MV-4-11 (cell line): ENCODE measurements at regions not wholly inside any gene's neighbourhood (a gene's known extent, or its start where the extent isn't known, plus 50 kb on each side); places are given as distances from the start of the nearest gene placed in this dataset.

Source experiments
- DNase-seq: peaks from one replicate; lab custom pipeline; 2025; lab: John Stamatoyannopoulos, UW

DNA sequence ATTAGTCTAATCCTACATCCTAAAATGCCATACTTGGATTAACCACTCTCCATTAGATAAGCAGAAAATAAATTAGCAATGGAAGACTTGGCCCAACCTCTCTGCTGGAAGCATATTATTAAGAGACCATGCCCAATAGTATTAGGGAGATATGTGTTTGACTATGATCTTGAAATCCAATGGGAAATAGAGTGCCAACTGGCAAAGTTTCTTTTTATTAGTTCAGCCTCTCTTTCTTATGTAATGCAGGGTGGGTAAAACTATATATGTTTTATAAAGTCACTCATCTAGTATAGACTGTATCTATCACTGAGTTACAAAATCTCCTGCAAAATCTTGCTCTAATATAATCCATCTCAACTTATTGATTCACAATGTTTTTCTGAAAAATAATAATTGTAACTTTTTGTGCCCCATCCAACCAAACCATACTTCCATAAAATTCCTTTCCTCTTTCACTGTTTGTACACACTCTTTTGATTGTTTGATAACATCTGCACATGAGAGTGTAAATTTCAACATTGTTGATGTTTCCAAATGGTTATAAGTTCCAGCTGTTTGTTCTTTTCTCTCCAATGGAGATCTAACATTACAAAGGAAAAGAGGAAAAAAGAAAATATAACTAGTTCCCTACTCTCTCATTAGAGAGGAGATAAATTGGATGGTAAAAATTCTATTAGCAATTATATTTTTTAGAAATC, 408.1 kb upstream of the ADGRL2 start:
- DNase-seq, result no peak

DNA sequence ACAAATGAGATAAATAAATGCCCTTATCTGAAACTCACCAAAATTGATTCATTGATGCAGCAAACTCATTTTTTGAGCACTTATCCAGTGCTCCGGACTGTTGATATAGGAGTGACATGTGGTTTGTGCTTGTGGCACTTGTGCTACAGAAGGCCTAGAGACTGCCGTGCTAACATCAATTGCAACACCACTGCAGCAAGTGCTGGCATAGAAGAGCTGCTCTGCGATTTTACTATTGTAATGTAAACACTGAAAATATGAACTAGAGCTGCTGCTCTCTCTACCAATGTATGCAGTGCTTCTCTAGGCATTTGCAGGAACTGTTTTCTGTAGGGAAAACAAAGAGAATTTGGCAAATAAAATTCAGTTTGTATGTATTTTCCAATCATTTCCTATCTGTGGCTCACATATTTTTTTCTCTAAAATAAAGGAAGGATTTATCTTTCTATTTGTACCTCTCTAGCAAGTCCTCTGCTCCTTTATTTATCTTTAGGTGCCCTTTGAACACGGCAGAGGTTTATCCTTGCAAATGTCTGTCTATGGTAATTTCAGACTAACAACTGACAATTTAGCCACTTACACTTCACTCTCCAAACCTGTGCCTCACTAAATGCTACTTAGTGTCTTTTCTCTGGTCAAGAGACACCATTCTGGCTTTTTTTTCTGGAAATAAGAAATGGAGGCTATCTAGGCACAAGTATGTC, 409.5 kb upstream of the ADGRL2 start:
- DNase-seq, result peak; percentile 0

DNA sequence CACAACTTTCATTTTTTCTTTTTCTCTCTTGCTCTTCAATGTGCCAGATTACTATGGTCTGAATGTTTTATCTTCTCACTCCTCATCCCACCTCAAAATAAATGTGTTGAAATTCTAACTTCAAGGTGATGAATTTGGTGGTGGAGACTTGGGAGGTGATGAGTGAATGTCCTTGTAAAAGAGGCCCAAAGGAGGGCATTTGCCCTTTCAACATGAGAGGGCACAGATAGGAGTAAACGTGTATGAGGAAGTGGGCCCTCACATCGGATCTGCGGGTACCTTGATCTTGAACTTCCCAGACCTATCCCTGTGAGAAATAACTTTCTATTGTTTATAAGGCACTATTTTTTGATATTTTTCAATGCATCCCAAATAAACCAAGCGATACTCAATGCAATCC, 412.3 kb upstream of the ADGRL2 start:
- DNase-seq, result no peak

DNA sequence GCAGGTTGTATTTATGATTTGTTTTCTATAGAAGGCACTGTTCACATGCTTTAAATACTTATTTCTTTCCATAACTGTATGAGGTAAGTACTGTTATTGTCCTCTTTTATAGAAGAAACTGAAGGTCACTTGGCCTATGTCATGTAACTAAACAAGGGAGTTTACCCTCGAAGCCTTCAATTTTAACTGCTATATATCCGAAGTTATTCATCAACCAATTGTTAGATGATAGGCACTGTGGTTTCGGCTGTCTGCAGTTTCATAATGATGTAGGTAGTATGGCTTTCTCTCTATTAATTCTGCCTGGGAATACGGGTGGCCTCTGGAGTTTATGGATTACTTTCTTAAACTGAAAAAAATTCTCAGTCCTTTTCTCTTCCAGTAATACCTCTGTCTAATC, 413.3 kb upstream of the ADGRL2 start:
- DNase-seq, result no peak

DNA sequence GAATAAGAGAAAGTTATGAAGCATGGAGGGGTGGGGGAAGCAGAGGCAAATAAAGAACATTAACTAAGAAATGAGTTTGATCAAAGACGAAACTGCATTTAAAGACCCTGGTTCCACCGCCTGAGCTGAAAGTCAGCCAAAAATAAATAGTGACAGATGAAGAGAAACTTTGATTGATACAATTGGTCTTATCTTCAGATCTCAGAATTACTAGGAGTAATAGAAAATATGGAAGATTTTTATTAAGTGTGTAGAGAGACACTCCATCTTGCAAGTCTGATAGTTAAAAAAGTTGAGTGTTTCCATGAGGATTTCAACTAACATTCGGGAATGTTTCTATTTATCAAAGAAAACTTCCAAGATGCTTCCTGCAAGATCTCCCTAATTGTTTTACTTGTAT, 418.2 kb upstream of the ADGRL2 start:
- DNase-seq, result no peak

DNA sequence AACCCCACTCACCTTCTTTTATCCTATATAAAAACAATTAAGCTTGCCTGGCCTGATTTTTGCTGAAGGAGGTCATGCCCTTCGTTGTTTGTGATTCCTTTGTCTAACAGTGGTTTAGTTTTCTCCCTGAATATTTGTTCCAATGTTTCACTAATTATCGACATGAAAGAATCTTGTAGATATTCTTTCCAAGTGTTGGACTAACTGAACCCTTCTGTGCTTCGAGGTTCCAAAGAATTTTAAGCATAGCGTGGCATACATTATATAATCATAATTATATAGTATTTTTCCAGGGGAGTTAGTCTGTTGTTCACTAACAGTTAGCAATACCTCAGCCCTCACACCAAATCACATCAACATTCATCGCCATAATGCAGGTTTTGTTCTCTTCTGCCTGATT, 418.9 kb upstream of the ADGRL2 start:
- DNase-seq, result no peak

DNA sequence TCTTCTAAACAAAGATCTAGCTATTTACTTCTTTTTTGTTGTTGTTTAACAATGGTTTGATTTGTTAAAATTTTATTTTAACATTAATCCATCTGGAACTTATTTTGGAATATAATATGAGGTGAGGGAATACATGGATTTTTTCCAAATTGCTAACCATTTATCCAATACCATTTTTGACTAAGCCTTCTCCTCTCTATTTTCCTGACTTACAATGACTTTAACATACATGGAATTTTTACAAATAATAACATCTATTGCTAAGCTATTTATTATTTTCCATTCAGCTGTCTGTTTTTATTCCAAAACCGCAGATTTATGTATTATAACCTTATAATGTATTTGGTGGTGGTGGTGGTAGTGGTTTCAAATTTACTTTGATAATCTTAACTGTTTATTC, 420.3 kb upstream of the ADGRL2 start:
- DNase-seq, result no peak

DNA sequence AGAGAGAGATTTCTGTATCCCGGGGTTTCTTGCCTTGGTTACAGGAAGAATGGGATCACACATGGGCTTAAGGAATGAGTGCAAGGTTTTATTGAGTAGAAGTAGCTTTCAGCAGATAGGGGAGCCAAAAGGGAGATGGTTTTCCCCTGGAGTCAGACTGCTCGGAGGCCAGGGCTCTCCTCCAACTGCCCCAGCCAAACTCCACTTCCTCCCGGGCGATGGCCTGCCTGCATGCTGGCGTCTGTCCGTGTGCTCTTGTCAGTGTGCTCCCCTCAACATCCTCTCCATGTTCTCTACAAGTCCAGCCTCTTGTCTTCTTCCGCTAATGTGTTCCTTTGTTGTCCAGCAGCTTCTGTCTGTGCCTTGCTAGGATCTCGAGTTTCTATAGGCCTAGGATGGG, 421.3 kb upstream of the ADGRL2 start:
- no peak for DNase-seq

DNA sequence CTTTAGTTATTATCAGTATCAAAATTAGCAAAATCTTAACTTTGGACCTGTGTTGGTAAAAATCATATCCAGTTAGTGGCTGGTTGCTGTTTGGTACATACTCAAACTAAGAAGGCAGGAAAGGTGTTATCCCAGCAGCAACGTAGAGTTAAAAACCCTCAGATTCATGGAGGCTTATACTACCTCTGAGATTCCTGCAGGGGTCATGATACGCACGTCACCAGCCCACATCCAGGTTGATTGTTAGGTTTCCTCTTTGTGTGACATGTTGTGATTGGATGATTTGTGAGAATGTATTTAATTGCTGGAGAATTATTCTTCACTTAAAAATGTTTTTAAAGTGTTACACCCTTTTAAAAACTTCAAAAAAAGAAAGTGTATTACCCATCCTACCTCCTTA, 423.3 kb upstream of the ADGRL2 start:
- no peak for DNase-seq

DNA sequence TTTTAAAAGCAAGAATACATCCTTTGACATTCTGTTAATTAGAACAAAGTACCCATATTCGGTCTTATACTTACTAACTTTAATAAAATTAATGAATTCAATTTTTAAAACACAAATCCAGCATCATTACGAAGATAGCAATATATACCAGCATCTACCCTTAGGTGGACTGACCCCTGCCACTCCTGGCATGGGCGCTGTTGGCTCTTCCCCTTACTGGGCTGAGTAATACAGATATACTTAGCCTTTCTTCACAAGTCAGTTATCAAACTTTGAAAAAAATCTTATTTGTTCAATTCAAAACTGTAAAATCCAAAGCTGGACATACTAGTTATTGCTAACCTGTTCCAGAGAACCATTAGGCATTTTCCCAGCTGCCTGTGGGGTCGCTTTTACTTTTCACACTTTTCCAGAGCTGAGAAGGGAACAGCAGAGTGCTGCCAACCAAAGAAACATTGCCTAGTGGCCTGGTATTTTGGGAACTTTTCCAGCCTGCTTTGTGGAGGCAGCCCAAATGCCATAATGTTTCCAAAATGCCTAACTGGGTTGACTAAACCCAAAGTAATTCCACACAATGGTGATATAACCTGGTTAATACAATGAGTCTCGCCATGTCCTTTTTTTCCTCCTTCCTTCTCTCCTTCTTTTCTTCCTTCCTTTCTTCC, 424.7 kb upstream of the ADGRL2 start:
- DNase-seq, result no peak

DNA sequence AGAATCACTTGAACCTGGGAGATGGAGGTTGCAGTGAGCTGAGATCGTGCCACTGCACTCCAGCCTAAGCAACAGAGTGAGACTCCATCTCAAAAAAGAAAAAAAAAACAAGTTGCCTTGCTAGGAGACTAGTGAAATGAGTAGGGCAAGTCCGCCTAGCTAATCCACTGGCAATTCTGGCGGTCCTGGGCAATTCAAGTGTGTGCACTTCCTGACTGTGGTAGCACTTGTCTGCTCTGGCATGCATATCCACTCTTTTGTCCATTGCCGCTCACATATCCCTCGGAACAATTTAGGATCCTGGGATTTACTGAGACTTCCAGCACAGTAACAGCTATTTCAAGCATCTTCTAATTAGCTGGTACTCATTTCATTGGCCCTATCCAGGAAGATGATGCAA, 426.3 kb upstream of the ADGRL2 start:
- no peak for DNase-seq

DNA sequence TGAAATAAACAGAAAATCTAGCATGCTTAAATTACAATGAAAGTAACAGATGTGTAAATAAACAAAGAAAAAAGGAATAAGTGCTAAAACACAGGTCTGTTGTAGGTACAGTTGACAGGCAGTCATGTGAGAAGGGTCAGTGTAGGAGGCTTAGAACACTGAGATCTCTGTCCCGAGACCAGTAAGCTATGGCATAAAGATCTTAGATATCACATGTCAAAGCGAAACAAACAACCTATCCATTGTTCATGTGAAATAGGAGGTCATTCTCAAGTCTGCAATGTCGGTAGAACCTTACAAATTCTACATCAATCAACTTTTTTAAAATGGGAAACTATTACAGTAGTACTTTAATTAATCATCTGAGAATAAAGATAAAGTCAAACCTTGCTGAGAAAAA, 428.9 kb upstream of the ADGRL2 start:
- no peak for DNase-seq

DNA sequence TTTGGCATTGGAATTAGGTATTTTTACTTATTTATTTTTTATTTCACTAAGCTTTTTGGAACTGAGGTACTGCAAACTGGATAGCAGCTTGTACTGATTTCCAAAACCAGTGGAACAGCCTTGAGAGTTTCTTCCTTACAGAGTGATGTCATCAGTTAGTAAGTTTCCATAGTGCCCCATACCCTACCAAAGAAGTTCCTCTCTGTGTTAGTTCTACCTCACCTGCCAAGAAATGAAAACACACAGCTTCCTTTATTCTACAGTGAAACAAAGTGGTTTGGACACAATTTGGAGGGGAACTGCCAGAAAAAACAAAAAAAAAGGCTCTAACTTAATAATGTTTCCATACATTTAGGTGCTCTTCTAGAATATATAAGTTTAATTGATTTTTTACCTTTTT, 430.9 kb upstream of the ADGRL2 start:
- DNase-seq, result no peak

DNA sequence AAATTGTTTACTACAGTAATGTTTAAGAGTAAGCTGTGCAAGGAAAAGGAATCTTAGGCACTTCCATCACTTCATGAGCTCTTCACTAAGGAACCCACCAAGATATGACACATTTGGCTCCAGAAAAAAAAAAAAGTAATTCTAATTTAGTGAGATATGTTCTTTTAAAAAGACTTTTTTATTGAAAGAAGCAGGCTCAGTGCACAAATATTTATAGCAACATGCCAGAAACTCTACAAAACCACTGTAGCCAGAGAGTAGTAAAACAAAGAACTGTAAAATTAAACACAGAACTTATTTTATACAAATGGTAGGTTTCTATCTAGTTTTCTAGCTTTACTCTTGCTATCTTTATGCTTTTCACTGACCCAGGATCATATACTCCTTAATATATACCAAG, 434.6 kb upstream of the ADGRL2 start:
- DNase-seq, result no peak

DNA sequence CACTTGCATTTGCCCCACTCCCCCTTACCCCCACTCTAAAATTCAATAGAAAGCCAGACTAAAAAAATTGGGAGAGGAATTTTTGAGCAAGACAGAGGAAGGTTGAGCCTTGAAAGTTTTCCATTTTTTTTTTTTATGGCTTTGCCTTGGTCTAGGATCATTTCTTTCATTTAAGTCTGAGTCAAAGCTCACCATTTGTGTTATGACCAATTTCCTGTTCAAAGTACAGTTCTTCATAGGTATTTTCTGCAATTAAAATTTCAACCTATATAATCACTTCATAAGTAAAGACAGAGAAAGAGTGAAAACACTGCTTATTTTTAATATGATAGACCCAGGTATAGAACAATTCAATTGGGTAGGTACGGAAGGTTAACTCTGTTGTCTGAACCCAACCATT, 436.6 kb upstream of the ADGRL2 start:
- no peak for DNase-seq

DNA sequence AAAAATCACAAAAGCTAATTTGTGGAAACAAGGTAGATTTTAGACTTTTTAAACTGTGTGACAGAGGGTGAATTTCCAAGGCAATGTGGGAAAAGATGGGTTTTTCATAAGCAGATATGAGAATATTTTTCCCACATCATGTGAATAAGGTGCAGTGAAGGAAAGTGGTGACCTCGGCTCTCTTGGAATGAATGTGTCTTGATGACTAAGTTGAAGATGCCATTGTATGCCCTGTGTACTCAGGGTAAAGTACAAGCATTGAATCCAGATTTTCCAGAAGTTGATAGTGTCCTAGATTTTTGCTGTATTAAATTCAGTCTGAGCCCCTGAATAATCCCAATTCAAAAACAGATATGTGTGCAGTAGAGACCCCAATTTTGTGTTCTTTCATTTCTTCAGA, 442.6 kb upstream of the ADGRL2 start:
- DNase-seq, result no peak

DNA sequence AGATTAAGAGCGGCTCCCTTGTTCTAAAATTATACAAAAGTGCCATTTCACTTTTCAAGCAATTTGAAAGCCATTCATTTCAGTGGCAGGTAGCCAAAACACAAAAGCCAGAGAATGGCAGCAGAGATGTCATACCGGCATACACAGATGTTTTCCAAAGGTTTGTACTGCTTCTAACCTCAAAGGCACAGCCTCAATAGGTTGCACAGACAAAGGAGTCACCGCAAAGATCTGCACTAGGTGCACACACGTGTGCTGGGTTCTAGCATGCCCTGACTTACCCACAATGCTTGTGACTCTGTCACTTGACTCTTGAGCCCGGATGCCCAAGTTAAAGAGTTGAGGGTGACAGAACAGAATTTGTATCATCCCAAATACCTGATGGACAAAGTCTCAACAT, 448.9 kb upstream of the ADGRL2 start:
- no peak for DNase-seq

DNA sequence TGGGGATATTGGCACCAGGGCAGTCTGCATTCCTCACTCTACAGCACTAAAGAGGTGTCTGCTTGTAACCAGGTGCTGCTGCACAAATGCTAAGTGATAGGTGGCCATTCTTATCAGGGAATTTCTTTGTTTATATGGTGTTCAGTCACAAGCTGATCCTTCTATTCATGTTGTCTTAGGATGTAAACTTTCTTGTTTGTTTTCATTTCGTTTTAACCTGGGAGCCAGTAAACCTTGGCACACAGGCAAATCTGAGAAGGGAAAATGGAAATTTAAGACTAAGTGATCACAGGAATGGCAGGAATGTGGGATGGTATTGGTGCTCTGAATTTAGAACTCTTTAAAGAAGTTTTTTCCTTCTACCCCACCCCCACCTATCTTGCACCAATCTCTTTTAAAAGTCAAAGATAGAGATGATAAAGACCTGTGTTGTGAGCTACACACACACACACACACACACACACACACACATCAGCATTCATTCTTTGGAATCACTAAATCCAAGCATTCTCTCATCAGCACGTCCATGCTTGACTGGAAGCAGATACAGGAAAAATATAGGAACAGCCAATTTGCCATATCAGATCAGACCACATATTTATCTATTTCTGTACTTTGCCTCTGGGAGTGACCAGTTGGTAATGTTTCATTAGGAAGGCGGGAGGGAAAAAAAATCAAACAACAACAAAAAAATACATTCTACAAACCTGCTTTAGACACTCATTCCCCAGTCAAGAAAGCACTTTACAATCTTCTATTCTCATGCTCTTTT, 451.4 kb upstream of the ADGRL2 start:
- no peak for DNase-seq

DNA sequence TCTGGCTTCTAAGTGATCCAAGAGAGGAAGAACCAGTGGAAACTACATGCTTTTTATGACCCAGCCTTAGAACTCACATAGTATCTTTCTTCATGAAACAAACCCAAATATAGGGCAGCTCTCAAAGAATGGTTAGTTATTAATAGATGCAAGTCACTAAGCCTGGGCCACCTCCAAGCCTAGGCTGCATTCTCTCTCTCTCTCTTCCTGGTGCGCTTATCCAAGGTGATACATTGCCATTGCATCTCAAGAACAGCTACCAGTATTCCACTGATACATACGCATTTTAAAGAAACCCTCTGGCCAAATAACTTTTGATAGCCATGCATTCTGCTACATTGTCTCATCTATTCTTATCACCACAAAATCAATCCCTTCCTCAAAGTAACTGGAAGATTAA, 455.6 kb upstream of the ADGRL2 start:
- DNase-seq, result no peak

DNA sequence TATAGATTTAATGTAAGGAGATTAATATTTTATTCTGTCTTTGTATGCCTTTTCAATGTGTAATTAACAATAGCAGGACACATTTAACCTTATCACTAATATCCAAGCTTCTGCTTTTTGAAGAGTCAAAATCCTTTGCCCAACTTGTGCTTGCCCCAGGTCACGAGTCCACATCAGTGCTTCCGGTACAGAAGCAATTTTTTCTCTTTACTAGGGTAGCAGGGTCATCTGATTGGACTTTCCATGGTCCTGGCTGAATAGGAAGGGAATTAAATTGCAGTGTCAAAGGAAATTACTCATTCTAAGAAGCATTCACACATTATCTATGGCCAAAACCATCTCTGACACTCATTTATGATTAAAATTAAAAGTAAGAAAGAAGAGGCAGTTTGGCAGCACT, 460.5 kb upstream of the ADGRL2 start:
- no peak for DNase-seq

DNA sequence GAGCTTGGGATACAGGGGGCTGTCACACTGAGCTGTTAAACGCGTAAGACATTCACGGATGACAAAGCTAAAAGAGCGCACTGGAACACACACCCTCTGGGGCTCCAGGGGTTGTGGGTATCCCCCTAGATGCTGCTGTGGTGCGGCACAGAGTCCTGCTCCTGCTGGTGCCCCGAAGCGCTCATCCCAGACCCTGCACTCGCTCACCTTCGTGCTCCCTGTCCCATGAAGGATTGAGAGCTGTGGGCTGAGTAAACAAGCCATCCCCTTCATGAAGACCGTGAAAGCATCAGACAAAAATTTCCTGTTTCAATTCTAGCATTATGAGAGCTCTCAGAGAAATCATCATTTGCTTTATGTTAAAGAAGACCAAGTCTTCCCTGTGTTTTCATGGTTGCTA, 463.5 kb upstream of the ADGRL2 start:
- no peak for DNase-seq

DNA sequence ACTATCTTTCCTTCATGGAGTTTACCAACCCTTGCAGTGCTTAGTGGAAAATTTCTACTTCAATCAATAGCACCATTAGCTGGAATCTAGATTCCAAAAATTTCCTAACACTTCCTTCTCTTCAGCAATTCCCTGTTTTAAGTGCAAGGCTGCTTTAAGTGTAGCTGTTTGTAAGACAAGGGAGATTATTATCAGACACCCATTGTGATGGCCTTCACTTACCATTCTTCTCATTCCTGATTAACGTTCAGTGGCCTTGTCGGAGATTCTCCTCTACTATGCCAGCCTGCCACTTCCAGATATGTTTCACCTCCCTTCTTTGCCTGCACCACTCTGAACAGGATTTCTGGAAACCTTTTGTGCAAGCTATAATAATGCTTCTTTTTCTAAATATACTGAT, 464.9 kb upstream of the ADGRL2 start:
- no peak for DNase-seq

DNA sequence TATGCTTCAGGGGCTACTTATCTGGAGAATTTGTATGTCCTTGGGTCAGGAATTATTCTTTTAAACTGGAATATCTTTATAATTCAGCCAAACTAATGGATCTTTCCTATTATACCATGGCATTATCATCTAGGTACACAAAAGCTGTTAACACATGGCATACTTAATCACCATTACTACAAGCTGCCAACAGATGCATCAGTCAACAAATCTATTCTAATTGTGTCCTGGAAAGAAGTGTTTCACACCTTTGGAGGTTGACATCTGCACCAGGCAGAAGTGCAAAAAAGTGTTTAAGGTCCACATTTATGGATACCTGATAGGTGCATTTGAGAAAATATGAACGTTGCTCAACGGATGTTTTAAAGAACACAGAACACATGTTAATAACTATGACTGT, 470.2 kb upstream of the ADGRL2 start:
- no peak for DNase-seq
